Mesendoderm (in vitro differentiated cells): ENCODE measurements at regions not wholly inside any gene's neighbourhood (a gene's known extent, or its start where the extent isn't known, plus 50 kb on each side); places are given as distances from the start of the nearest gene placed in this dataset.

Source experiments
- DNase-seq: peaks from one replicate; pipeline ENCODE4 v3.0.0; 2013
- H2AK5ac ChIP-seq: 2 replicates; pipeline ENCODE4 v1.6.1; 2013; ENCODE audit warnings: low read length, inconsistent platforms
- H2BK120ac ChIP-seq: 2 replicates; pipeline ENCODE4 v1.6.1; 2013; ENCODE audit warnings: low read depth, mild to moderate bottlenecking, low read length, moderate library complexity, mixed read lengths
- H2BK15ac ChIP-seq: replicated peaks from 2 replicates; pipeline ENCODE4 v1.6.1; 2013; ENCODE audit warnings: low read depth, mild to moderate bottlenecking, moderate library complexity
- H2BK5ac ChIP-seq: 2 replicates; pipeline ENCODE4 v1.6.1; 2013; ENCODE audit warnings: low read length, inconsistent platforms
- H3K18ac ChIP-seq: 2 replicates; pipeline ENCODE4 v1.6.1; 2013; ENCODE audit warnings: mild to moderate bottlenecking, low read length, mixed read lengths
- H3K23ac ChIP-seq: one replicate; pipeline ENCODE4 v1.6.1; 2013; ENCODE audit warnings: low read length
- H3K27ac ChIP-seq: 2 replicates; pipeline ENCODE4 v1.5.1; 2013; ENCODE audit warnings: low read depth, mild to moderate bottlenecking, inconsistent platforms, low read length, moderate library complexity
- H3K27me3 ChIP-seq: 2 replicates; pipeline ENCODE4 v1.6.1; 2013; ENCODE audit warnings: low read length, control low read depth, mild to moderate bottlenecking, inconsistent platforms; ENCODE audit not compliant: insufficient read depth, poor library complexity
- H3K36me3 ChIP-seq: 2 replicates; pipeline ENCODE4 v1.6.1; 2013; ENCODE audit warnings: low read length, inconsistent platforms; ENCODE audit not compliant: control insufficient read depth, insufficient read depth
- H3K4ac ChIP-seq: one replicate; pipeline ENCODE4 v1.6.1; 2013; ENCODE audit warnings: low read depth, mild to moderate bottlenecking, low read length, moderate library complexity
- H3K4me1 ChIP-seq: 2 replicates; pipeline ENCODE4 v1.6.1; 2013; ENCODE audit warnings: low read depth, low read length, inconsistent platforms; ENCODE audit not compliant: control insufficient read depth
- H3K4me2 ChIP-seq: 2 replicates; pipeline ENCODE4 v1.6.1; 2013; ENCODE audit warnings: low read length
- H3K4me3 ChIP-seq: 2 replicates; pipeline ENCODE4 v1.5.1; 2013; ENCODE audit warnings: mild to moderate bottlenecking, low read length
- H3K56ac ChIP-seq: one replicate; pipeline ENCODE4 v1.6.1; 2013; ENCODE audit warnings: low read length
- H3K79me1 ChIP-seq: 2 replicates; pipeline ENCODE4 v1.6.1; 2013; ENCODE audit warnings: low read length, inconsistent platforms
- H3K79me2 ChIP-seq: 2 replicates; pipeline ENCODE4 v1.6.1; 2013; ENCODE audit warnings: mild to moderate bottlenecking, low read length; ENCODE audit not compliant: control insufficient read depth, insufficient read depth
- H3K9ac ChIP-seq: 2 replicates; pipeline ENCODE4 v1.6.1; 2013; ENCODE audit warnings: low read length, inconsistent platforms
- H4K5ac ChIP-seq: one replicate; pipeline ENCODE4 v1.6.1; 2013; ENCODE audit warnings: low read length
- H4K8ac ChIP-seq: one replicate; pipeline ENCODE4 v1.6.1; 2013; ENCODE audit warnings: low read depth, mild to moderate bottlenecking, control low read depth, low read length, moderate library complexity
- WGBS: extraction: QIAGEN DNeasy Blood & Tissue Kit; methylation state at CpG from one replicate; pipeline ENCODE4 v1.1.7; 2013; ENCODE audit warnings: low lambda C conversion rate, missing lambda C conversion rate; ENCODE audit not compliant: insufficient coverage; ENCODE audit errors: extremely low coverage; 5-methylcytosine and 5-hydroxymethylcytosine counted together

DNA sequence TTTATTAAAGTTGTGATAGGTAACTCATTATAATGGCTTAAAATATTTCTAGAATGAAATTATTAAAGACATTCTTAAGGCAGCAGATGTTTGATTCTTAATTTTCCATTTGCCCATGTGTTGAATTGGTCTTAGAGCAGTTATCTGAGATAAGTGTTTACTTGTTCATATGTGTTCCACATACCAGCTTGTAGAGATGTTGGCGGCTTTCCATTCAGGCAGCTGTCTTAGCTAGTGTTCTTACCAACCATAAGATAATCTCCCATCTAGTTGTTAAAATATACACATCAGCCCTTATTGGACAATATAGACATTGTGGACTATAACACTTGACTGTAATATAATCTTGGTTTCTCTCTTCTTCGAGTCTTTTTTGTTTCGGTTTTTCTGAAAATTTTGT lies 1372.9 kb upstream of the ADGRL2 start:
- no peak overlapping the region for H3K23ac ChIP-seq
- no peak overlapping the region for H3K56ac ChIP-seq
- no peak overlapping the region for H2BK5ac ChIP-seq
- no peak overlapping the region for H3K4me3 ChIP-seq
- no peak overlapping the region for H2BK120ac ChIP-seq
- H4K5ac ChIP-seq = no peak overlapping the region
- no peaks in the 10 kb centered on the region for H3K4me1 ChIP-seq
- DNase-seq = no peak
- H2BK15ac ChIP-seq = no peak overlapping the region
- no peak overlapping the region for H2AK5ac ChIP-seq
- no CpG with 5 or more reads among the region's 3 CpGs for WGBS
- H3K18ac ChIP-seq = no peak overlapping the region
- no peak overlapping the region for H3K4ac ChIP-seq
- no peaks in the 10 kb centered on the region for H3K79me2 ChIP-seq
- no peaks in the 10 kb centered on the region for H3K79me1 ChIP-seq
- H3K27me3 ChIP-seq = no peaks in the 10 kb centered on the region
- no peak overlapping the region for H3K27ac ChIP-seq
- no peaks in the 10 kb centered on the region for H3K36me3 ChIP-seq
- H3K9ac ChIP-seq = no peak overlapping the region
- H4K8ac ChIP-seq = no peak overlapping the region
- no peak overlapping the region for H3K4me2 ChIP-seq

DNA sequence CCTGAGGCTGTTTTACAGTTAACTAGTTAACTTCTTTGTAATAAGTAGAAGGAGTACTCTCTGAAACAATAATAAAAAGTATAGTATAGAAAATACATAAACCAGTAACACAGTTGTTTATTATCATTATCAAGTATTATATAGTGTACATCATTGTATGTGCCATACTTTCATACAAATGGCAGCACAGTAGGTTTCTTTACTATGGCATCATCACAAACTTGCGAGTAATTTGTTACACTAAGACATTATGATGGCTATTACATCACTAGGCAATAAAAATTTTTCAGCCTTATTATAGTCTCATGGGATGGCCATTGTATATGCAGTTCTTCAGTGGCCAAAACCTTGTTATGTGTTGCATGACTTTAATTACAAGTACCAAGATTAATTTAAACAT lies 1376.5 kb upstream of the ADGRL2 start:
- no peak overlapping the region for H3K18ac ChIP-seq
- H3K79me1 ChIP-seq = no peaks in the 10 kb centered on the region
- H3K4ac ChIP-seq = no peak overlapping the region
- H3K4me2 ChIP-seq = no peak overlapping the region
- H3K27ac ChIP-seq = no peak overlapping the region
- no peak overlapping the region for H4K8ac ChIP-seq
- no peak for DNase-seq
- H2BK15ac ChIP-seq = no peak overlapping the region
- H3K27me3 ChIP-seq = no peaks in the 10 kb centered on the region
- no peak overlapping the region for H2BK5ac ChIP-seq
- no peak overlapping the region for H4K5ac ChIP-seq
- no peaks in the 10 kb centered on the region for H3K36me3 ChIP-seq
- WGBS = no CpG with 5 or more reads among the region's 1 CpG
- no peak overlapping the region for H2AK5ac ChIP-seq
- H3K56ac ChIP-seq = no peak overlapping the region
- no peak overlapping the region for H3K4me3 ChIP-seq
- no peak overlapping the region for H2BK120ac ChIP-seq
- H3K23ac ChIP-seq = no peak overlapping the region
- no peaks in the 10 kb centered on the region for H3K79me2 ChIP-seq
- no peak overlapping the region for H3K9ac ChIP-seq
- no peaks in the 10 kb centered on the region for H3K4me1 ChIP-seq

DNA sequence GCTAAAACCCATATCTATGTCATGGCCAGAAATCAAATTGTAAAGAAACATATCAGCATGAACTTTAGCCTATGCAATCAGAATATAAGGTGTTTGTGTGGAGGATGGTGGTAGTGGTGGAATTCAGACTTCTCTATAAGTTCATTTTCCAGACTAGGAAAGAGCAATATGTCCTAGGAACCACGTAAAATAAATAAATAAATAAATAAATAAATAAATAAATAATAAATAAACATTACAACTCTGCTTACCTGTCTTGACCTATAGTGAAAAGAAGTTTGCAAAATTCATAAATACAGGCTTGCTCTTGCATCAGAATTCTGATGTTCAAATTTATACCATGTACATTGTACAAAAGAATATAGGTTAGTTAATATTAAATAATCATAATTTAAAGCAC lies 1382.6 kb upstream of the ADGRL2 start:
- WGBS = no CpG with 5 or more reads among the region's 1 CpG
- Histone ChIP-seq H3K9ac (no peak overlapping the region), H3K27ac (no peak overlapping the region), H2BK15ac (no peak overlapping the region), H3K79me2 (no peaks in the 10 kb centered on the region), H3K79me1 (no peaks in the 10 kb centered on the region), H4K8ac (no peak overlapping the region), H3K56ac (no peak overlapping the region), H3K4me3 (no peak overlapping the region), H3K18ac (no peak overlapping the region), H2BK5ac (no peak overlapping the region), H2BK120ac (no peak overlapping the region), H3K27me3 (no peaks in the 10 kb centered on the region), H3K4me2 (no peak overlapping the region), H3K23ac (no peak overlapping the region), H3K4ac (no peak overlapping the region), H3K4me1 (no peaks in the 10 kb centered on the region), H4K5ac (no peak overlapping the region), H2AK5ac (no peak overlapping the region), H3K36me3 (no peaks in the 10 kb centered on the region)
- DNase-seq = no peak

DNA sequence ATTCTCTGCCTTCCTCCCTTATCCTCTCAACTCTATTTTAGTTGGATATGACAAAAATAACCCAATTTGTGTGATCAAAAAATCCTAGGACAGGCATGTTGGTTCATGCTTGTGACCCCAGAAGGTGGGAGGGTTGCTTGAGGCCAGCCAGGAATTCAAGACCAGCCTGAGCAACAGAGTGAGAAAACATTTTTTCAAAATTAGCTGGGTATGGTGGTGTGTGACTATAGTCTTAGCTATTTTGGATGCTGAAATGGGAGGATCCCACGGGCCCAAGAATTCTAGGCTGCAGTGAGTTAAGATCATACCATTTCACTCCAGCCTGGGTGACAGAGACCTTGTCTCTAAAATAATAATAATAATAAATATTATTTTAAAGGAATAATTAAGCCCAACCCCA lies 1383.1 kb upstream of the ADGRL2 start:
- Histone ChIP-seq H3K36me3 (no peaks in the 10 kb centered on the region), H4K8ac (no peak overlapping the region), H2BK120ac (no peak overlapping the region), H3K23ac (no peak overlapping the region), H3K9ac (no peak overlapping the region), H3K18ac (no peak overlapping the region), H3K27ac (no peak overlapping the region), H3K79me2 (no peaks in the 10 kb centered on the region), H3K27me3 (no peaks in the 10 kb centered on the region), H4K5ac (no peak overlapping the region), H2AK5ac (no peak overlapping the region), H3K4me2 (no peak overlapping the region), H3K4ac (no peak overlapping the region), H2BK15ac (no peak overlapping the region), H3K56ac (no peak overlapping the region), H3K4me1 (no peaks in the 10 kb centered on the region), H3K4me3 (no peak overlapping the region), H3K79me1 (no peaks in the 10 kb centered on the region), H2BK5ac (no peak overlapping the region)
- WGBS = no CpG with 5 or more reads among the region's 1 CpG
- DNase-seq = peak; percentile 26

DNA sequence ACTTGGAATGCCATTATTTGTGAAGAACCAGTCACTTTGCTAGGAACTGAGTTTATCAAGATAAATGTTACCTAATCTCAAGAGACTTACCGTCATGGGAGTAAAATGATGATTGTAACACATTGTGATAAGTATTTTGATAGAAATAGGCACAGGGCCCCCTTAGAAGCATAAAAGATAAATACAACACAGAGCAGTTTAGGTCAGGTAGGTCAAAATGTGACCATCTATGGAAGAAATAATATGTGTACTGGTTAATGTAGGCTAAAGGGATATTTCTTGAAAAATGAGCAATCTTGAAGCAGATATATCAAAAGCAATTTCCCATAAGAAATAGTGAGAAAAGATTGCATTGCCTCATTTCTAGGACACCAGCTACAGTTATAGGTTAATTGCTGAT lies 1386.8 kb upstream of the ADGRL2 start:
- Histone ChIP-seq H3K23ac (no peak overlapping the region), H3K4ac (no peak overlapping the region), H2AK5ac (no peak overlapping the region), H2BK5ac (no peak overlapping the region), H3K27me3 (no peaks in the 10 kb centered on the region), H3K27ac (no peak overlapping the region), H2BK15ac (no peak overlapping the region), H2BK120ac (no peak overlapping the region), H3K56ac (no peak overlapping the region), H3K4me1 (no peaks in the 10 kb centered on the region), H3K36me3 (no peaks in the 10 kb centered on the region), H4K5ac (no peak overlapping the region), H3K18ac (no peak overlapping the region), H4K8ac (no peak overlapping the region), H3K79me1 (no peaks in the 10 kb centered on the region), H3K4me3 (no peak overlapping the region), H3K79me2 (no peaks in the 10 kb centered on the region), H3K9ac (no peak overlapping the region), H3K4me2 (no peak overlapping the region)
- DNase-seq = no peak
- WGBS = no CpG with 5 or more reads among the region's 1 CpG

DNA sequence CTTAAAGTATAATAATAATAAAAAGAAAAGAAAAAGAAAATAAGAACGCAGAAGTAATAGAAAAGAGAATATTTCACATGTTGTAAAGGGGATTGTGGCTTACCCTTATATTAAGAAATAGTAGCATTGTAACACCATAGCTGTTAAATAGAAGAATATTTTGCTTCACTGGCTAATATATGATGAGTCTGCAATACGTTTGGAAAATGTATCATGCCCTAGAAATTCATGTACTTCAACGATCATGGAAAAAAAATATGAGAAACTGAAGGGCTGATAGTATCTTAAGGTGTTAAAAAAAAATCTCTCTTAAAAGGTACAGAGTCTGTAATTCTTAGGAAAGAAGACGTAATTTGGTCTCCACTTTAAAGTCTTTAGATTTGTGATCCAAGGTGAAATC lies 1390.5 kb upstream of the ADGRL2 start:
- no peaks in the 10 kb centered on the region for H3K4me1 ChIP-seq
- H2BK120ac ChIP-seq = no peak overlapping the region
- H3K4me2 ChIP-seq = no peak overlapping the region
- H3K27ac ChIP-seq = no peak overlapping the region
- no peaks in the 10 kb centered on the region for H3K36me3 ChIP-seq
- no peaks in the 10 kb centered on the region for H3K27me3 ChIP-seq
- no CpG with 5 or more reads among the region's 4 CpGs for WGBS
- no peak overlapping the region for H2AK5ac ChIP-seq
- no peak overlapping the region for H3K4me3 ChIP-seq
- no peak overlapping the region for H3K23ac ChIP-seq
- no peak overlapping the region for H4K8ac ChIP-seq
- no peak overlapping the region for H4K5ac ChIP-seq
- no peak overlapping the region for H3K9ac ChIP-seq
- no peak overlapping the region for H3K56ac ChIP-seq
- H3K79me1 ChIP-seq = no peaks in the 10 kb centered on the region
- H2BK5ac ChIP-seq = no peak overlapping the region
- no peak for DNase-seq
- no peaks in the 10 kb centered on the region for H3K79me2 ChIP-seq
- H3K18ac ChIP-seq = no peak overlapping the region
- no peak overlapping the region for H3K4ac ChIP-seq
- no peak overlapping the region for H2BK15ac ChIP-seq
